COLO668 (cell line): ENCODE measurements at regions not wholly inside any gene's neighbourhood (a gene's known extent, or its start where the extent isn't known, plus 50 kb on each side); places are given as distances from the start of the nearest gene placed in this dataset.
A peak's percentile ranks its signal among the peaks of the same experiment; 100 is the strongest.

Source experiments
- DNase-seq: peaks from one replicate; lab custom pipeline; 2025; ENCODE audit not compliant: unreplicated experiment; lab: John Stamatoyannopoulos, UW

DNA sequence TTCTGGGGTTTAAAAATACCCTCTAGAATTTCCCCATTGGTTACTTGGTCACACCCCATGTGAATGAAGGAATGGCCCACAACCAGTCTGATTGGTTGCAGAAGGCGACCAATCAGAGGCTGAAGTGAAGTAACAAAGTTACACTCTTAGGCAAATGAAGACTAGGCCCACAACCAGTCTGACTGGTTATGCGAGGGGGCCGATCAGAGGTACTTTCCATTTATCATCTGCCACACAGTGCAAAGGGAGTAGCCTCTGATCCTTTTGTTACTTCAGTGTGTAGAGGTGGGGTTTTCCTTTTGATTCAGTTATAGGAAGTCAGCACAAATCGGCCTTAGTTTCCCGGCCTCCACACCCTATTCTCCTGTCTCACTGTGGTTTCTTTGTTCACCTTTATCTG is 61.2 kb upstream of the SGK1 start:
- DNase-seq = peak; percentile 66

DNA sequence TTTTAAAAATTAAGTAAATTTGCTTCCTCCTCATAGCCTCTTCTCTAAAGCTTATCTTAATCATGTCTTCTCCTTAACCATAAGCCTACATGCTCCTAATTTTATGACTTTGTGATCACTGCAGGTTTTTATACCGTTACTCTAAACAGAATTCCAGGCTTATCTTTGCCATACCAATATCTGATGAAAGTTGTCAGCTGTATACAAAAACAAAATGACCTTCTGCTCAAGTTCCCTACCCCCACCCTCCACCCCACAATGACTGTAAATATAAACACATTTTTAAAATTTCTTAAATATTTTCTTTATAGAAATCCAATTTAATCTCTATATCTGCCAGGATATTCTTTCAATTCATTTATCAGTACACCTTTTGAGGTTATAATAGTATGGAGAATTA is 60.5 kb upstream of the SGK1 start:
- DNase-seq = no peak

DNA sequence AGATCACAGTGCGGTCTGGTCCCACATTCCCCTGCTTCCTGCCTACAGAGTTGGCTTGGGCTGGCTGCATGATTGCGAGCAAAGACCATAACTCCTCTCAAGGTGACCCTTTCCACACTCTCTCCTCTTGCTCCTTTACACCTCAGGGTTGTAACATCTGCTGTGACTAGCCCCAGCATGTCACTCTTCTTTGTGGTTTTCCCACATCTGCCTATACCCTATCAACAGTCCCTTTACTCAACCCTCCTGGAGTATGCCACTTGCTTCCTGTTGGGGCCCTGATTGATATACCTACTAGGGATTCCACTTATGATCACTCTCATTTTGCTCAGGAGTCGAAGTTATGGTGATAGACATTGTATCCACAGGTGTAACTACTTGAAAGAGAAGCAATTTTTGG is 58.9 kb upstream of the SGK1 start:
- no peak for DNase-seq

DNA sequence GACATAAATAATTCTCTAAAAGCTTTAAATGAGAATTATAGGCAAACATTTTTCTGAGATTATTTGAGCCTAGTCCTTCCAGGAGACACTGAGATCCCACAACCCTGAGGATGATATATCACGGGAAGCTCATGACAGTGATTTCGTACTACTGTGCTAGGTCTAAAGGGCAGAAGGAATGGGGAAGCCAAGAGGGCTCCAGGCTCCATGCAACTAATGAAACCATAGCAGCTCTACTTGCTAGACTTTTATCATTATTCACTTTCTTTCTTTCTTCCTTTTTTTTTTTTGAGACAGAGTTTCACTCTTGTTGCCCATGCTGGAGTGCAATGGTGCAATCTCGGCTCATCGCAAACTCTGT is 57.3 kb upstream of the SGK1 start:
- DNase-seq = no peak

DNA sequence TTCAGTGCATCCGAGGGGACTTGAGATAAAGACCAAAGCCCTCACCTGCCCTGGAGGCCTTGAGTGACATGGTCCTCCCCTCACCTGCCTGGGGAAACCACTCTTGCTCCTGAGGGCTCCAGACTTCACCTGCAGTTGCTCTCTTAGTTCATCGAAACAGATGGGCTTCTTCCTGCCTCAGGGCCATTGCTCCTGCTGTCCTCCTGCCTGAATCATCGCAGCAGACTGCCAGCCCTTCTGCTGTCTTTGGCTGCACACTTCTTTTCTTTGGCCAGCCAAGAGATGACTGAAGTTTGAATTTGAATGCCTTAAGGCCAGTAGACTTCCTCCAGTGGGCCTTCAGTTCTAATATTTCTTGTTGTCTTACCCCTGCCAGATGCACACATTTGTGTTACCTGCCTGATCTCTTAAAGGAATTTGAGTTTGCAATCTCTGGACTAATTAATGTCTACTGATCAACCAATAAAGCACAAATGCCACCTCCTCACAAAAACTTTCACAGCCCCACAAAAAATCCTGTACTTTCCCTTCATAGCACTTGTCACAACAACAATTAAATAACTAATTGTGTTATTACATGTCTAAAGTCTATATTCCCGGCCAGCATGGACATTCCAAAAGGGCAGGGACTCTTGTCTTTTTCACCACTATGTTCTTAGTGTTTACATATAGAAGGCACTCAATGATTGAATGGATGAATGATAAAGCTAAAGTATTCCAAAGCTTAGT is 56.7 kb upstream of the SGK1 start:
- no peak for DNase-seq

DNA sequence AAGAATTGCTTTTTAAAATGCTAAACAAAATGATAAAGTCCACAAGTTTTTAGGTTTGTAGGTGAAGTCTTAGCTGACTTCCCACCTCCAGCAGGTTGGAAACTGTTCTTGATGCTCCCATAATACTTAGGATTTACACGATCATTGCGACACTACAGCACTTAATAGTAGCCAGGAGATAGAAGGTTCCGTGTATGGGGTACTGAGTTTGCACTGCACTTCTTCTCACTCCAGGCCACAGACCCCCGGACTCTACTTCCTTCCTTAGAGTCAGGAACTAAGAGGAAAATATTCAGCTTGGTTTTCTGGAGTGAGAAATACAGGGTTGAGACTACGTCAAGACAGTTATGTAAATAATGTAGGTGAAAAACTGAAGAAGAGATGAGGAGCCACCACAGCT is 56.1 kb upstream of the SGK1 start:
- no peak for DNase-seq

DNA sequence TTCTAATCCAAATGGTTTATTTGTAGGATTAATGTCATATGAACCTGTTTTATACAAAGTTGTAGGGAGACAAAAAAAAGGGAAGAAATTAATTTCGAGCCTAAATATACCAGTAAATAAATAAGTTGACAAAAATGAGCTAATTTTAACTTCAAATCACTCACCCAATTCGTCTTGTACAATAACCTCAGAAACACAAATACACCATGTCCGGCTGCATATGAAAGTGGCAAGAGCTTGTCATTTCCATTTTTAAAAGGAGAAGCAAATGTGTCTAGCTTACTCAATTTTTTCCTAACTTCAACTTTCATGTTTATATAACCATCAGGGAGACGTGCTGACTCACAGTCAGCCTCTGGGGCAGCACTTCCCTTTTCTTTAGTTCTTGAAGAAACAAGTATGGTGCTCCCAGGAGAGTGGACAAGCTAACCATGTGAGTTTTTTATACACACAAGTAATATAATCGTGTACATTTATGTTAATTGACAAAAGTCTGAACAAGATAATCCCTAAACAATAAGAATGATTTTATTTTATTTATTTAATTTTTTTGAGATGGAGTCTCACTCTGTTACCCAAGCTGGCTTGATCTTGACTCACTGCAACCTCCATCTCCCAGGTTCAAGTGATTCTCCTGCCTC is 55.5 kb upstream of the SGK1 start:
- no peak for DNase-seq

DNA sequence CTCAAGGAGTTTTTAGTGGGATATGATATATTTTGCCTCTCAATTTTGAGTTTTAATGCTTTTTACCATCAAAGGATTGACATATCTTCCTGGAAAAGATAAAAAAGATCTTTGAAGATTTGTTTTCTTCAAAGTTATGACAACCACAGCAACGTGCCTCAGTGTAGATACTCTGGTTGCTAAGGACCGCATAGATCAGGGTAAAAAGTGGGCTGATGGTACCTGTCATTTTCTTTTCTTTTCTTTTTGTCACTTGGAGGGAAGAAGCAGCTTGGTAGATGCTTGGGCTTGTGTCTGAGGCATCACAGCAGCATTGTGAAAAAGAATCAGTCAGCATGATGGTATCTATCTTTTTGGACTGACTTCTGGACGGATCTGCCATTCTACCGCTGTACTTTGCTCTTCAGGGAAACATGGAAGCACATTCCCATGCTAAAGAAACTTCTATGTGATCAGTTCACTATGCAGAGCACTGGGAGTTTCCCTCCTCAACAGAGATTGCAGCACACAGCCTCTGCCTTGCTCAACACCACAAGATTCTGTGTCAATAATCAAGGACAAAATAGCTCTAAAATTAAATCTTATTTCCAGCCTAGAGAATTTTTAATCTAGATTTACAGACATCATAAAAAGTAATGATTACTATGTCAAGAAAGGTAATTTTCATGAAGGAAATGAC is 54.8 kb upstream of the SGK1 start:
- no peak for DNase-seq

DNA sequence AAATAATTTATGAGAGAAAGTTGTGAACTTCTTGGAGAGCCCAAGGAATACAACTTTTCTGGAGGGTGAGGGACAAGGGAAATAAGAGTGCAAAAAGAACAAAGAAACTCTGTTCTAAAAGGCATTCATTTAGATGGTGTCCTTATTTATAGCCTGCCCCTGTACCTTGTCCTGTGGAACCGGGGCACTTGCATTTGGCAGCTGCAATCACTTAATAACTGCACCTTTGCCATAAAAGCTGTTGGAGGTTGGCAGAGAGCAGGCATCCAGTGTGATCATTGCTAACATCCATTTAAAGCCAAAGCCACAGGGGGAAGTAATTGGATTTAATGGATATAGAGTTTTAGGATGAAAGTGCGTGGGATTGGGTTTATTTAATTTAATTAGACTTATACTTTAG is 50.8 kb upstream of the SGK1 start:
- DNase-seq = no peak
